ENCODE measurements at regions not wholly inside any gene's neighbourhood (a gene's known extent, or its start where the extent isn't known, plus 50 kb on each side); places are given as distances from the start of the nearest gene placed in this dataset.
"Not testable (repeated sequence)": the region's sequence is repeated elsewhere in the genome, so short reads cannot be mapped to it uniquely, and the experiment has no call there.

- no peak for DNase-seq (ENCODE audit: low read depth)
Measured at GRCh38 chr5:94025788-94026473, 284.5 kb upstream of the POU5F2 start.

- DNase-seq (ENCODE audit: low read depth) = no peak
Measured at GRCh38 chr5:94024620-94025019, 283.2 kb upstream of the POU5F2 start.

GRCh38 chr5:94024101-94024500 lies 282.7 kb upstream of the POU5F2 start:
- DNase-seq (ENCODE audit: low read depth) = no peak

GRCh38 chr5:94021246-94021645 lies 279.8 kb upstream of the POU5F2 start:
- DNase-seq (ENCODE audit: low read depth) = peak; percentile 36

- no peak for DNase-seq (ENCODE audit: low read depth)
Measured at GRCh38 chr5:94017579-94017978, 276.2 kb upstream of the POU5F2 start.

GRCh38 chr5:94010814-94011213 lies 269.4 kb upstream of the POU5F2 start:
- no peak for DNase-seq (ENCODE audit: low read depth)

- no peak for DNase-seq (ENCODE audit: low read depth)
Measured at GRCh38 chr5:94009161-94009560, 267.8 kb upstream of the POU5F2 start.

GRCh38 chr5:93998951-93999455 lies 257.6 kb upstream of the POU5F2 start:
- DNase-seq (ENCODE audit: low read depth) = no peak

GRCh38 chr5:93997562-93997961 lies 256.2 kb upstream of the POU5F2 start:
- DNase-seq (ENCODE audit: low read depth) = no peak

GRCh38 chr5:93995126-93995621 lies 253.8 kb upstream of the POU5F2 start:
- peak; percentile 65 for DNase-seq (ENCODE audit: low read depth)

GRCh38 chr5:93993161-93993560 lies 251.8 kb upstream of the POU5F2 start:
- no peak for DNase-seq (ENCODE audit: low read depth)

GRCh38 chr5:93990504-93991070 lies 249.2 kb upstream of the POU5F2 start:
- DNase-seq (ENCODE audit: low read depth) = no peak

- DNase-seq (ENCODE audit: low read depth) = not testable (repeated sequence)
Measured at GRCh38 chr5:93985940-93986570, 244.7 kb upstream of the POU5F2 start.

GRCh38 chr5:93978222-93978621 lies 236.8 kb upstream of the POU5F2 start:
- DNase-seq (ENCODE audit: low read depth) = no peak

- no peak for DNase-seq (ENCODE audit: low read depth)
Measured at GRCh38 chr5:93967923-93968322, 226.5 kb upstream of the POU5F2 start.

- DNase-seq (ENCODE audit: low read depth) = no peak
Measured at GRCh38 chr5:93964421-93964820, 223.0 kb upstream of the POU5F2 start.

GRCh38 chr5:93960042-93960441 lies 218.6 kb upstream of the POU5F2 start:
- no peak for DNase-seq (ENCODE audit: low read depth)

GRCh38 chr5:93956006-93956405 lies 214.6 kb upstream of the POU5F2 start:
- no peak for DNase-seq (ENCODE audit: low read depth)

GRCh38 chr5:93954421-93955069 lies 213.1 kb upstream of the POU5F2 start:
- DNase-seq (ENCODE audit: low read depth) = no peak

- no peak for DNase-seq (ENCODE audit: low read depth)
Measured at GRCh38 chr5:93953442-93953841, 212.0 kb upstream of the POU5F2 start.

GRCh38 chr5:93941897-93942296 lies 200.5 kb upstream of the POU5F2 start:
- DNase-seq (ENCODE audit: low read depth) = no peak

GRCh38 chr5:93933269-93933668 lies 191.9 kb upstream of the POU5F2 start:
- not testable (repeated sequence) for DNase-seq (ENCODE audit: low read depth)

- DNase-seq (ENCODE audit: low read depth) = no peak
Measured at GRCh38 chr5:93930098-93930497, 188.7 kb upstream of the POU5F2 start.
